HL-60 (cell line): ENCODE measurements at regions not wholly inside any gene's neighbourhood (a gene's known extent, or its start where the extent isn't known, plus 50 kb on each side); places are given as distances from the start of the nearest gene placed in this dataset.

Source experiments
- TF ChIP-seq, protein P1 (sequence below): IDR thresholded peaks from one replicate; pipeline ENCODE4 v1.5.1; 2011; ENCODE audit warnings: low read length, control low read depth, inconsistent platforms; ENCODE audit not compliant: insufficient read depth
- TF ChIP-seq, protein P2 (sequence below): IDR thresholded peaks from 2 replicates; pipeline ENCODE4 v1.6.1; 2012; ENCODE audit warnings: low read depth; ENCODE audit not compliant: insufficient replicate concordance

DNA sequence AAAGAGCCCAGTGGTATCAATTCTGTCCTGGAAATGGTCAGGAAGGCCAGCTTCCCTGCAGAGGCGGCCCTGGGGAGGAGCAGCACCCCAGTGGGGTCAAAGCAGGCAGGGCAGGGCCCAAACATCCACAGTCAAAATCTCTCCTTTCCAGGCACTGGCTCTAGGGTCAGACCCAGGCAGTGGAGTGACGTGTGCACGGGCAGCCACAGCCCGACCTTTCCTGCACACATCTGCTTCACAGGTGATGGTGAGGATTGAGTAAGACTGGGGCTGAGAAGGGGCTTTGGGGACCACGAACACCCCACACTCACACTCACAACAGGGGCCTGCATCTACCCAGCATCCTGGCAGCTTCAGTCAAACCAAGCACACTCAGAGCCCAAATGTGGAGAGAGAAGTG is 97.8 kb upstream of the GLI2 start:
- TF ChIP-seq, protein P1, sequence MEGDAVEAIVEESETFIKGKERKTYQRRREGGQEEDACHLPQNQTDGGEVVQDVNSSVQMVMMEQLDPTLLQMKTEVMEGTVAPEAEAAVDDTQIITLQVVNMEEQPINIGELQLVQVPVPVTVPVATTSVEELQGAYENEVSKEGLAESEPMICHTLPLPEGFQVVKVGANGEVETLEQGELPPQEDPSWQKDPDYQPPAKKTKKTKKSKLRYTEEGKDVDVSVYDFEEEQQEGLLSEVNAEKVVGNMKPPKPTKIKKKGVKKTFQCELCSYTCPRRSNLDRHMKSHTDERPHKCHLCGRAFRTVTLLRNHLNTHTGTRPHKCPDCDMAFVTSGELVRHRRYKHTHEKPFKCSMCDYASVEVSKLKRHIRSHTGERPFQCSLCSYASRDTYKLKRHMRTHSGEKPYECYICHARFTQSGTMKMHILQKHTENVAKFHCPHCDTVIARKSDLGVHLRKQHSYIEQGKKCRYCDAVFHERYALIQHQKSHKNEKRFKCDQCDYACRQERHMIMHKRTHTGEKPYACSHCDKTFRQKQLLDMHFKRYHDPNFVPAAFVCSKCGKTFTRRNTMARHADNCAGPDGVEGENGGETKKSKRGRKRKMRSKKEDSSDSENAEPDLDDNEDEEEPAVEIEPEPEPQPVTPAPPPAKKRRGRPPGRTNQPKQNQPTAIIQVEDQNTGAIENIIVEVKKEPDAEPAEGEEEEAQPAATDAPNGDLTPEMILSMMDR, result no peak
- TF ChIP-seq, protein P2, sequence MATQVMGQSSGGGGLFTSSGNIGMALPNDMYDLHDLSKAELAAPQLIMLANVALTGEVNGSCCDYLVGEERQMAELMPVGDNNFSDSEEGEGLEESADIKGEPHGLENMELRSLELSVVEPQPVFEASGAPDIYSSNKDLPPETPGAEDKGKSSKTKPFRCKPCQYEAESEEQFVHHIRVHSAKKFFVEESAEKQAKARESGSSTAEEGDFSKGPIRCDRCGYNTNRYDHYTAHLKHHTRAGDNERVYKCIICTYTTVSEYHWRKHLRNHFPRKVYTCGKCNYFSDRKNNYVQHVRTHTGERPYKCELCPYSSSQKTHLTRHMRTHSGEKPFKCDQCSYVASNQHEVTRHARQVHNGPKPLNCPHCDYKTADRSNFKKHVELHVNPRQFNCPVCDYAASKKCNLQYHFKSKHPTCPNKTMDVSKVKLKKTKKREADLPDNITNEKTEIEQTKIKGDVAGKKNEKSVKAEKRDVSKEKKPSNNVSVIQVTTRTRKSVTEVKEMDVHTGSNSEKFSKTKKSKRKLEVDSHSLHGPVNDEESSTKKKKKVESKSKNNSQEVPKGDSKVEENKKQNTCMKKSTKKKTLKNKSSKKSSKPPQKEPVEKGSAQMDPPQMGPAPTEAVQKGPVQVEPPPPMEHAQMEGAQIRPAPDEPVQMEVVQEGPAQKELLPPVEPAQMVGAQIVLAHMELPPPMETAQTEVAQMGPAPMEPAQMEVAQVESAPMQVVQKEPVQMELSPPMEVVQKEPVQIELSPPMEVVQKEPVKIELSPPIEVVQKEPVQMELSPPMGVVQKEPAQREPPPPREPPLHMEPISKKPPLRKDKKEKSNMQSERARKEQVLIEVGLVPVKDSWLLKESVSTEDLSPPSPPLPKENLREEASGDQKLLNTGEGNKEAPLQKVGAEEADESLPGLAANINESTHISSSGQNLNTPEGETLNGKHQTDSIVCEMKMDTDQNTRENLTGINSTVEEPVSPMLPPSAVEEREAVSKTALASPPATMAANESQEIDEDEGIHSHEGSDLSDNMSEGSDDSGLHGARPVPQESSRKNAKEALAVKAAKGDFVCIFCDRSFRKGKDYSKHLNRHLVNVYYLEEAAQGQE, result no peak
